PC-3 (cell line): ENCODE measurements at regions not wholly inside any gene's neighbourhood (a gene's known extent, or its start where the extent isn't known, plus 50 kb on each side); places are given as distances from the start of the nearest gene placed in this dataset.

ENCODE experiments used
- ATAC-seq: fragments of 200-7000 bp; cut with Tn5 transposase; 2 replicates; pipeline ENCODE4 v1.9.1; 2020; ENCODE audit warnings: mild to moderate bottlenecking, moderate library complexity
- BruUV-seq: library from RNA; stranded (reverse); fragments of 400-500 nt; replicated peaks from 2 replicates; lab custom pipeline; 2021; lab: Mats Ljungman, UMichigan
- CTCF ChIA-PET: fragments of 300-600 bp; sonication (Branson Sonifier 250); formaldehyde crosslinking; loops from one replicate; lab custom pipeline; 2022; ENCODE audit warnings: antibody characterized with exemption; lab: Charles Lee
- POLR2A ChIA-PET: fragments of 300-600 bp; sonication (Branson Sonifier 250); formaldehyde crosslinking; loops from one replicate; lab custom pipeline; 2022; ENCODE audit warnings: antibody characterized with exemption; ENCODE audit not compliant: unreplicated experiment; lab: Charles Lee
- DNase-seq: peaks from one replicate; pipeline ENCODE4 v3.0.0-alpha.2; 2015
- H2AFZ ChIP-seq: fragments of 300-600 bp; sonication (generic); 2 replicates; pipeline ENCODE4 v1.6.0; 2016; ENCODE audit warnings: antibody characterized with exemption, low read length
- H3F3A ChIP-seq: fragments of 300-600 bp; sonication (generic); one replicate; pipeline ENCODE4 v1.6.0; 2017; ENCODE audit warnings: antibody characterized with exemption, low read length, control low read depth, mild to moderate bottlenecking; ENCODE audit not compliant: unreplicated experiment
- H3K27ac ChIP-seq: fragments of 300-600 bp; sonication (generic); 2 replicates; pipeline ENCODE4 v1.5.1; 2016; ENCODE audit warnings: mild to moderate bottlenecking, low read length
- H3K27me3 ChIP-seq: fragments of 300-600 bp; sonication (generic); 2 replicates; pipeline ENCODE4 v1.6.1; 2016; ENCODE audit warnings: low read length, mixed read lengths
- H3K36me3 ChIP-seq: fragments of 300-600 bp; sonication (generic); 2 replicates; pipeline ENCODE4 v1.6.1; 2016; ENCODE audit warnings: low read depth, mixed run types, low read length, mixed read lengths
- H3K4me1 ChIP-seq: fragments of 300-600 bp; sonication (generic); 2 replicates; pipeline ENCODE4 v1.5.1; 2016; ENCODE audit warnings: low read length; ENCODE audit not compliant: insufficient read depth
- H3K4me2 ChIP-seq: fragments of 300-600 bp; sonication (generic); 2 replicates; pipeline ENCODE4 v1.6.0; 2016; ENCODE audit warnings: low read length
- H3K4me3 ChIP-seq: fragments of 300-600 bp; sonication (generic); 2 replicates; pipeline ENCODE4 v1.5.1; 2016; ENCODE audit warnings: mild to moderate bottlenecking, low read length, mixed read lengths
- H3K79me2 ChIP-seq: fragments of 300-600 bp; sonication (generic); 2 replicates; pipeline ENCODE4 v1.6.1; 2017; ENCODE audit warnings: low read length, mixed read lengths
- H3K9ac ChIP-seq: fragments of 300-600 bp; sonication (generic); 2 replicates; pipeline ENCODE4 v1.6.0; 2016; ENCODE audit warnings: mild to moderate bottlenecking, low read length
- H3K9me2 ChIP-seq: fragments of 300-600 bp; sonication (generic); replicated peaks from 2 replicates; pipeline ENCODE4 v1.6.1; 2016; ENCODE audit warnings: mixed run types, low read length, mixed read lengths
- H3K9me3 ChIP-seq: fragments of 300-600 bp; sonication (generic); 2 replicates; pipeline ENCODE4 v1.6.1; 2016; ENCODE audit warnings: low read length, mixed read lengths
- H4K20me1 ChIP-seq: fragments of 300-600 bp; sonication (generic); 2 replicates; pipeline ENCODE4 v1.6.1; 2016; ENCODE audit warnings: low read length, mixed read lengths
- CTCF ChIP-seq: fragments of 300-600 bp; sonication (generic); conservative IDR thresholded peaks from 2 replicates; pipeline ENCODE4 v1.5.1; 2017; ENCODE audit warnings: antibody characterized with exemption, low read depth, mild to moderate bottlenecking, low read length
- EZH2 ChIP-seq: fragments of 300-600 bp; sonication (generic); IDR thresholded peaks from one replicate; pipeline ENCODE4 v1.6.1; 2017; ENCODE audit warnings: antibody characterized with exemption, mild to moderate bottlenecking, low read length; ENCODE audit not compliant: unreplicated experiment
- EZH2phosphoT487 ChIP-seq: fragments of 300-600 bp; sonication (generic); IDR thresholded peaks from 2 replicates; pipeline ENCODE4 v1.6.1; 2018; ENCODE audit warnings: mild to moderate bottlenecking, antibody characterized with exemption, low read length, borderline replicate concordance
- intact Hi-C: fragments of 100-400 bp; cut with micrococcal nuclease; formaldehyde crosslinking; loops from 2 replicates; pipeline ENCODE4 v1.9.0; 2023

GRCh38 chr3:103966749-103967148, 1400.0 kb upstream of the ALCAM start:
- no peak overlapping the region for H3K4me2 ChIP-seq
- intact Hi-C loops, result no loop called here
- no peak overlapping the region for H3K27ac ChIP-seq
- peaks cover 17% of the 10 kb centered on the region; the same call in 1 of the 2 replicates for H3K4me1 ChIP-seq
- no TSS peak for BruUV-seq
- H3K9me2 ChIP-seq, result no peaks in the 10 kb centered on the region
- ChIA-PET POLR2A (no interaction called here), CTCF (no interaction called here)
- TF ChIP-seq EZH2 (no peak), EZH2phosphoT487 (no peak), CTCF (no peak)
- H3K9ac ChIP-seq, result no peak overlapping the region
- H3K4me3 ChIP-seq, result no peak overlapping the region
- DNase-seq (no peak), ATAC-seq (no peak)
- H3K79me2 ChIP-seq, result no peaks in the 10 kb centered on the region
- H3K9me3 ChIP-seq, result no peaks in the 10 kb centered on the region
- no peaks in the 10 kb centered on the region for H3K36me3 ChIP-seq
- no peaks in the 10 kb centered on the region for H4K20me1 ChIP-seq
- no peaks in the 10 kb centered on the region; the same call in 1 of the 2 replicates for H3K27me3 ChIP-seq
- no peak overlapping the region for H2AFZ ChIP-seq
- no peaks in the 10 kb centered on the region for H3F3A ChIP-seq

GRCh38 chr3:103968131-103968530, 1398.6 kb upstream of the ALCAM start:
- Histone ChIP-seq H3K27ac (no peak overlapping the region), H3K36me3 (no peaks in the 10 kb centered on the region), H3K27me3 (no peaks in the 10 kb centered on the region; the same call in 1 of the 2 replicates), H3K4me1 (peaks cover 8% of the 10 kb centered on the region; the same call in 1 of the 2 replicates), H3K79me2 (no peaks in the 10 kb centered on the region), H3K9ac (no peak overlapping the region), H3K4me3 (no peak overlapping the region), H4K20me1 (no peaks in the 10 kb centered on the region), H3K9me2 (no peaks in the 10 kb centered on the region), H3F3A (no peaks in the 10 kb centered on the region), H2AFZ (no peak overlapping the region), H3K9me3 (no peaks in the 10 kb centered on the region), H3K4me2 (no peak overlapping the region)
- intact Hi-C loops, result no loop called here
- DNase-seq (no peak), ATAC-seq (no peak)
- POLR2A ChIA-PET, result no interaction called here
- TF ChIP-seq EZH2phosphoT487 (no peak), EZH2 (no peak), CTCF (no peak)
- CTCF ChIA-PET, result no interaction called here
- no TSS peak for BruUV-seq

- no peaks in the 10 kb centered on the region for H3K9me2 ChIP-seq
- TF ChIP-seq CTCF, result no peak
- CTCF ChIA-PET, result interaction anchor here (0.7 kb wide), 1 partner anchor 23 kb away, joined by 3 read pairs; no protein-coding TSS in a partner anchor
- no peaks in the 10 kb centered on the region for H3K79me2 ChIP-seq
- ATAC-seq (no peak), DNase-seq (no peak)
- H3K9me3 ChIP-seq, result no peaks in the 10 kb centered on the region
- no peak overlapping the region for H3K4me3 ChIP-seq
- H2AFZ ChIP-seq, result no peak overlapping the region
- no peaks in the 10 kb centered on the region for H3F3A ChIP-seq
- no TSS peak for BruUV-seq
- H3K4me2 ChIP-seq, result no peak overlapping the region
- no peaks in the 10 kb centered on the region; the same call in 1 of the 2 replicates for H3K27me3 ChIP-seq
- H3K36me3 ChIP-seq, result no peaks in the 10 kb centered on the region
- intact Hi-C loops, result no loop called here
- H4K20me1 ChIP-seq, result no peaks in the 10 kb centered on the region
- H3K4me1 ChIP-seq, result 0 out of 2 replicates have a peak, but pooled peaks cover 2% of the 10 kb centered on the region
- H3K9ac ChIP-seq, result no peak overlapping the region
- POLR2A ChIA-PET, result no interaction called here
- H3K27ac ChIP-seq, result no peak overlapping the region
Observed at GRCh38 chr3:103968751-103969150, 1398.0 kb upstream of the ALCAM start.
